ENCODE measurements at regions not wholly inside any gene's neighbourhood (a gene's known extent, or its start where the extent isn't known, plus 50 kb on each side); places are given as distances from the start of the nearest gene placed in this dataset.

- H4K20me1 ChIP-seq (ENCODE audit: control insufficient read depth, insufficient read depth, insufficient read length), result no peaks in the 10 kb centered on the region
- Mint-ChIP-seq H3K4me1 (peaks cover 3 to 4% of the 10 kb centered on the region in 2 experiments; a peak in 2 of 4 replicates), H3K27me3 (ENCODE audit: low read depth) (no peaks in the 10 kb centered on the region), H3K9me3 (no peaks in the 10 kb centered on the region), H3K27ac (no peak overlapping the region), H3K4me3 (no peak overlapping the region), H3K36me3 (ENCODE audit: insufficient read depth in 1 of 3, low read depth in 3 of 3) (no peaks in the 10 kb centered on the region)
- H2AFZ ChIP-seq (ENCODE audit: low read length), result no peak overlapping the region
- H2BK12ac ChIP-seq (ENCODE audit: insufficient read length, low read depth, low read length), result no peak overlapping the region
- TF ChIP-seq CTCF (conservative IDR thresholded peaks at IDR 0.05), result no peak
- no peak overlapping the region for H3K4me2 ChIP-seq (ENCODE audit: insufficient read depth, insufficient read length, low read length)
- H3K4ac ChIP-seq (ENCODE audit: low read depth, low read length), result no peak overlapping the region
- H3K23ac ChIP-seq (ENCODE audit: insufficient read length, low read depth, low read length), result no peak overlapping the region
- no peaks in the 10 kb centered on the region for H3K23me2 ChIP-seq (ENCODE audit: insufficient read length, low read depth, low read length, poor library complexity, severe bottlenecking)
- no peaks in the 10 kb centered on the region for H3K27me3 ChIP-seq (ENCODE audit: insufficient read depth, low read length)
- no peak overlapping the region for H2AK5ac ChIP-seq (ENCODE audit: insufficient read length, low read length)
- H3K56ac ChIP-seq (ENCODE audit: insufficient read length, low read depth, low read length), result no peak overlapping the region
- no peak overlapping the region for H4K5ac ChIP-seq (ENCODE audit: insufficient read length, low read depth, low read length)
- H3T11ph ChIP-seq (ENCODE audit: low read length), result no peak overlapping the region
- no peak overlapping the region for H3K14ac ChIP-seq (ENCODE audit: insufficient read depth, low read length)
- no peak overlapping the region for H3K9ac ChIP-seq (ENCODE audit: extremely low read depth, insufficient read length, low read length)
- no peak overlapping the region for H3K18ac ChIP-seq (ENCODE audit: insufficient read length, low read depth, low read length)
- no peak overlapping the region for H4K8ac ChIP-seq (replicated peaks; ENCODE audit: insufficient read length, low read depth, low read length)
- H3K79me2 ChIP-seq (ENCODE audit: insufficient read depth, low read length), result no peaks in the 10 kb centered on the region
- no peak for DNase-seq
- no peak overlapping the region for H2BK15ac ChIP-seq (ENCODE audit: low read depth, low read length)
- H3K79me1 ChIP-seq (ENCODE audit: insufficient read depth, low read depth, low read length, poor library complexity, severe bottlenecking), result no peaks in the 10 kb centered on the region
- no peak overlapping the region for H2BK20ac ChIP-seq (ENCODE audit: low read depth, low read length, poor library complexity, severe bottlenecking)
- H4K91ac ChIP-seq (ENCODE audit: insufficient read length, low read depth, low read length), result no peak overlapping the region
- H3K27ac ChIP-seq (ENCODE audit: insufficient read length, low read depth, low read length), result no peak overlapping the region
- no peak overlapping the region for H2BK5ac ChIP-seq (ENCODE audit: insufficient read length, low read length)
- H3K9me3 ChIP-seq (ENCODE audit: control insufficient read depth, low read depth, low read length), result no peaks in the 10 kb centered on the region
- no peak overlapping the region for H2BK120ac ChIP-seq (ENCODE audit: low read depth, low read length, poor library complexity, severe bottlenecking)
- H3K4me1 ChIP-seq (ENCODE audit: insufficient read depth, low read length), result no peaks in the 10 kb centered on the region
- no CpG with 5 or more reads among the region's 2 CpGs for WGBS (ENCODE audit: extremely low coverage, insufficient read length, low lambda C conversion rate)
These were observed 128.0 kb downstream of the GMNC start for GRCh38 chr3:190734490-190734889.
